Superior temporal gyrus (tissue), 1 donor: ENCODE measurements at regions not wholly inside any gene's neighbourhood (a gene's known extent, or its start where the extent isn't known, plus 50 kb on each side); places are given as distances from the start of the nearest gene placed in this dataset.

Experiments used
- DNase-seq: peaks from one replicate; pipeline ENCODE4 v3.0.0-alpha.2; 2016; ENCODE audit errors: extremely low spot score

DNA sequence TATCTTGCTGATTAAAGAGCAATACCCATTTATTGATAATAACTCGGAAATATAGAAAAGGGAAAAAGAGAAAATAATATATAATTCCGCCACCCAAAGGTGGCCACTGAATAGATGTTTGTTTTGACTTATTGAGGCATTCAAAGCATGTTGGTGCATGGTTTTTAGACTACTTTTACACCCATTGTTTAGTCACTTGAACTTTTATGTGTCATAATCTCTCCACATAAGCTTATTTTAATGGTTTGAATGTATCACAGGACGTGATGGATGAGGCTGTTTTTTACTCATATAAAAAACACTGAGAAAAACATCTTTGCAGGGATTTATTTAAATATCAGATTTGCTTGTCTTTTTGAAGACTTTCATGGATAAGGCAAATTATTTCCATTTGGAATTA is 120.4 kb downstream of the ACKR3 start:
- no peak for DNase-seq

DNA sequence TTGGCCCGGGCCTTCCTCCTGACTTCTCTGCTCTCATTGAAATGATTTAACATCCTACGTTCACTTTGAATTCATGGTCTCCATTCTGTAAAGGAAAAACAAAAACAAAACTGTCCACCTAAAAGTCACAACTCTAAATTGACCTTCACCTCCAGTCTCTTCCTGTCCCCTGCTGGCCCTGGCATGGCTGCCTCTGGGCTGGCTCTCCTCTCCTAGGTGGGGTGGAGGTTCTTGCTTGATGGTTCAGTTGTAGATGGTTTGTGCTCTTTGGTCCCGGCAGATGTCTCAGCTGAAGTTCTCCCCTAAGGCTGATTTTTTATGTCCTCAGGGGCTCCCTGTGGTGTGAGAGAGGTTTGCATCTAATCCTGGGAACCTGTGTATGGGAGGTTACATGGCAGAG is 121.1 kb downstream of the ACKR3 start:
- DNase-seq, result no peak

DNA sequence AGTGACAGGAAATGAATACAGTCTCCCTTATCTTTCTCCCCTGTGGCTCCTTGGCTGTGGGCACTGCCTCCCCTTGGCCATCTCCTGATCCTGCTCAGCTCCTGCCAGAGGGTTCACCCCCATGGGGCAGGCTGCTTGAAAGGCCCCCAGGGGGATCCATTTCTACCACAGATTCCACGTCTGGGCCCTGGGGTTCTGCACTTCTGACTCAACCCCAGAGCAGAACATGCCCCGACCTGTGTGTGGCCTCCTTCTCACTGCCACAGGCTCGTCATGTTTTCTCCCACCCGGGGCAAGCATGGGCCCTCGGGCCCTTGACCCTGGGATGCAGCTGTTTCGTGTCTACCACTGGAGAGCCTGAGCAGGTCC is 122.2 kb downstream of the ACKR3 start:
- DNase-seq, result no peak

DNA sequence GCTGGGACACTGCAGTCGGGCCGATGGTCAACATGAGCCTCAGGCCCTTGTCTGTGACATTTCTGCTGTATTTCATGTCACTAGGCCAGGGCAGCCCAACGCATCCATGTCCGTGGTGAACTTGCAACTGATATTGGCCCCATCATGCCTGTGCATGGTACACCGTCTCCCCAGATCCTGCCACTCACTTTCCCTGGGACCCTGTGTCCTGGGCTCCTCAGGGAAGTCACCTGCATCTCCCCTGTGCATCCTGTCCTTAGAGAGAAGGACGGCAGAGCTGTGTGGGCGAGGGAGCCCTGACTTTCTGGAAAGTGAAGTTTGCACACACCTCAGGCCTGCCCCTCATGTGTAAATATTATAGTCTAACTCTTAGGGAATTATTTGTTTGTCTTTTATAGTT is 123.3 kb downstream of the ACKR3 start:
- no peak for DNase-seq

DNA sequence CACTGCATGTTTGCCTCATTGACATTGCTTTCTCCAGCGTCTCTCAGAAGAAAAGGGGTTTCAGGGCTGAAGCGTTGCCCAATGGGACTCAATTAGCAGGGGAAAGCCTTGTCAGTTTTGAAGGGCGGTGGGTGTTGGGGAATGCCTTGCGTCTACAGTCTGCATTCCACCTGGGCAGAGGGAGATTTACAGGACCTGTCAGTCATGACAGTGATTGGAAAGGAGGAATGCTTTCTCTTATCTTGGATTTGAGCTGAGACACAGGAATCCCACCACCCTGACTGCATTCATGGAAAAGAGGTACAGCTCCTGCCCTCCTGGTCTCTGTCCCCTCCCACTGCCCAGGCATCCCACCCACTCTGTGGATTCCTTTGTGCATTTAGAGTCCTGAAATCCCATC is 123.9 kb downstream of the ACKR3 start:
- DNase-seq, result no peak

DNA sequence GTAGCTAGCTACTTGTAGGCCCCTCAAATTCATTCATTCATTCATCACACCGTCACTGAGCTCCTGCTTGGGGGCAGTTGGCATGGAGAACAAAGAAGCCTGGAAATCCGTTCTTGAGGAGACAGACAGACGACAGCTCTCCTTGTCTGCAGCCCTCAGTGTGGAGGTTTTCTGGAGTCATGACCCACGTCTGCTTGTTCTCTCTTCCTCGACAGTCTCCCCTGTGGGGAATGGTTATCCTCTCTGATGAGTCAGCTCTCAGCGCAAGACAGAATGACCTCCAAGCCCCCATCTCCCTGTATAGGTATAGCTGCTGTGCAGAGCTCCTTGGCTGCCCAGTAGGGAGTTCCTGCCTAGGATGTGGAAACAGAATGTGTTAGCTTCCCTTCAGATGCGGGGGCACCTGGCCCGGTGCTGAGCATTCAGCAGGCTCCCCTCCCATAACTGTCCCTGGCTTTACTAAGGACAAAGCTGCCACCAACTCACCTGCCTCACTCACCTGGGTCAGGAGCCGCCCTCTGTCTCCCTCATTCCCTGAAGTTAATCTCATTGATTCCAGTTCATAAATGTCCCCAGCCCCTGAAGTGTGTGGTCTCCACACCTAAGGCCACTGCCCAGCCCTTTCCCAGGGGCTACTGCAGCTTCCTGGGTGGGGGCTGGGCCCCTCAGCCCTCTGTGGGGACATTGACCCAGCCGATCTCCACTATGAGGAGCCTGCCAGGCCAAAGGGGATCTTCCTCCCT is 124.7 kb downstream of the ACKR3 start:
- no peak for DNase-seq

DNA sequence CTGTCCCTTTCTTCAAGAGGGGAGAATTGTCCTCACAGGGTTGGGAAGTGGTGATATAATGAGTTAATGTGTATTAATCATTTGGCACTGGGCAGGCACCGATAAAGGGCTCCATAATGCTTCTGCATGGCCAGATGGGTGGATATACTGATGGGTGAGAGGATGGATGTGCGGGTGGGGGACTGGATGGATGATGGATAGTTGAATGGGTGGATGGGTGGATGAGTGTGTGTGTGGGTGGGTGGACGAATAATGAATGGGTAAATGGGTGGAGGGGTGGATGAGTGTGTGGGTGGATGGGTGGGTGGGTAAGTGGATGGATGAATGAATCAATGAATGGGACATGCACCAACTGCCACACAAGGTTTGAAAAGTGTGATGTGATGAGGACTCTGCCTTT is 127.2 kb downstream of the ACKR3 start:
- DNase-seq, result no peak

DNA sequence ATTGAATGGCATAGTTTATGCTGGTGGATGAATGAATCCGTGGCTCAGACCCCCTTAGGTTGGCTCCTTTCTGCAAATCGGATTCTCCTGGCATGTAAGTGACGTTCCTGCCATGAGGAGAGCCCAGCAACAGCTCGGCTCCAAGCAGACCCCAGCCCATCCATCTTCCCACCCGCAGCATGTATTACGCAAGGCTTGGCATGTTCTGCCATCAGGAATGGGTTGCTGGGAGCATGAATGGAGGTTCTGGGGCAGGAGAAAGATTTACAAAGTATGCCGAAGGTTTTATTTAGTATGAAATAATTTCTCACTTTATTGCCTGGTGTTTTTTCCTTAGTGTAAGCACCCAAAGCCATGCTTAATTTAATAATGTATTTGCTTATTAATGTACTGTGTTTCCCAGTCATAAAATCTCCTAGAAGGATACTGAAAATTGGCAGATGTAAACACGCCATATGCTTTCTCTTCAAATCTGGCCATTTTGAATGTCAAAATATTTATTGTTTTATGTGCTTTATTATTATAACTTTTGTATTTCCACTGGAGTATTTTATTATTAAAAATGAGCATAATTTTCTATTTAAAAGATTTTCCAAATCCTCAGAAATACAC is 128.5 kb downstream of the ACKR3 start:
- no peak for DNase-seq

DNA sequence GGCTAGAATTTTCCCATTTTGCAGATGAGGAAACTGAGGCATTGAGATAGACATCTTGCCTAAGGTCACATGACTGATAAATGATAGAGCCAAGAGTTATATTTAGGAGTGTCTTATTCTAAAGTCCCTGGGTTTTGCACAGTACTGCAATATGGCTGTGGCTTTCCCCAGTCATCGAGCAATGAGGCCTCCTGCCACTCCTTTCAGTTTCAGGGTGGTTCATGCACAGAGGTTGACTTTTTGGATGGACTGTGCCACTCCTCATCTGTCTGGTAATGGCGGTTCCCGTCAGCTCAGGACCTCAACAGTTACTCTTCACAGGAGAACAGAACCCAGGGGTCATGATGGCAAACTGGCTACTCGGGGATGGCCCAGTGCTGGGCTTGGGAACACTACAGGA is 131.1 kb downstream of the ACKR3 start:
- no peak for DNase-seq

DNA sequence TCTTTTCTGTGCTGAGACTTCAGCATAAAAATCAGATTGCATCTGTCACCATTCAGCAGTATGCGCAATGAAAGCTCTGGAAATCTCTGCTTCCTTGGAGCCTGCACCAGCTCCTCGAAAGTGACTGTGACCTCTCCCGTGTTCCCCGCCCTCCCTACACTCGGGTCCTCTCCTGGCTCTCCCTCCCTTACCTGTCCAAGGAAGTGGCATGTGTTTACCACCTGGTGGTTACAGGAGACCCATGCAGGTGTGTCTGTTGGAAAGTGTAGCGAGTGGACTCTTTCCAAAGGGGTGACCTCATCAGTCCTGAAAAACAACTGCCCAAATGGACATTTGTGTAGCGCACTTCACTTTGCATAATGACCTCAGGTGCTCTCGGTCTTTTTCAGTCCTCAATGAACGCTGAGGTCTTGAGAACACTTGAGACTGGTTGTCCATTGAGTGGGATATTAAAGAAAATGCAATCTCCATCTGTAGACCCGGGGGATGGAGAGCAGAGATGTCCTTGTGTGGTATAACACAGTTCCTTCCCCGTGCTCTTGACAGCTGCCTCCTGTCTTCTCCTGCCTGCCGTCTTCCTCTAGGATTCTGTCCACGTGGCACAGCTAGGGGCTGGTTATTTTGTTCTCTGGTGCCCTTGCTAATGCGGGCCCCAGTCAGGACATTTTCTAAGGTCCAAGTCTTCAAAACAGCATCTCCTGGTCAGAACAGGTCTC is 133.2 kb downstream of the ACKR3 start:
- DNase-seq, result no peak

DNA sequence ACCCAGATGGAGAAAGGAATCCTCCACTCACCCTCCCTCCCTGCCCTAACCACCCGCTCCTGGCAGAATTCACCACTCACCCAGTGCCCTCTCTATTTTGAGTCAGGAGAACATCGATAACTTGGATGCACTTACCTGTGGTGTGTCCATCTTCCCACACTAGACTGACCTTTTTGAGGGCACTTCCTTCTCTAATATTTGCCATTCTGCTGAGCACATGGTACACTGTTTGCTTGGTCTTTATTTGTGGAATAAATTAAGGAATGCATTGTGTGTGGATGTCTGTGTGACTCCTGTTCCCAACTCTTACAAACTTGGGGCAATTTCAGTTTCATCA is 133.7 kb downstream of the ACKR3 start:
- DNase-seq, result no peak

DNA sequence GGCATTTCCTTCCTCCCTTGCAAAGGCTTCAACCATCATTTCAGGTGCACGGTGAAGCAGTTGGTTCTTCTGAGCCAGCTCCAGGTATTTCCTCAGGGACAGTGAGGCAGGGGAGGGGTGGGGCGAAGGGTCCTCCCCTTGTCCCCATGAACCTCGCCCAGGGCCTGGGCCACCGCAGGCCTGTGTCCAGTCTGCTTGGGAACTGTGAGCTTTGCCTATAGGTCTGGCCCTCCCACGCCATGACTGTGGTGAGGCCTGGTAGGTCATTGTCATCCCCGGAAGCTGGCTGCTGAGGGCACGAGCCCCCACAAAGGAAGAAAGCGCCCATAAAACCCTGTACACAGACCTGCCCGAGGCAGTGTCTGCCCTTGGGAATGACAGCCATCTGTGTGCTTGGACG is 134.3 kb downstream of the ACKR3 start:
- DNase-seq, result no peak

DNA sequence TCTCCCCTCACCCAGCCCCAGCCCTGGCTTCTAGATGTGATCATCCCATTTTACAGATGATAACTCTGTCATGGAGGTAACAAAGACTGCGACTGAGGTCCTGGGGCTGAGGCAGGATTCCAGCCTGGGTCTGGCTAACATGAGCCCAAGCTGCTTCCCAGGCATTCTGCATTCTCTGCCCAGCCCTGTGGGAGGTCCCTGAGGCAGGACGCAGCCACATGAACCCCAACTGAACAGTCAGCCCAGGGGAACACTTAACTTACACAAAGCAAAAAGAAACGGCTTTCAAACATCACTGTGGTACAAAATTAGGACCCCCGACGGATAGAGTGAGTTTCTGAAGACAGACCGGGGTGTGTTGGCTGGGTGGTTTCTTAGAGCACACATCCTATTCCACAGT is 135.3 kb downstream of the ACKR3 start:
- DNase-seq, result no peak

DNA sequence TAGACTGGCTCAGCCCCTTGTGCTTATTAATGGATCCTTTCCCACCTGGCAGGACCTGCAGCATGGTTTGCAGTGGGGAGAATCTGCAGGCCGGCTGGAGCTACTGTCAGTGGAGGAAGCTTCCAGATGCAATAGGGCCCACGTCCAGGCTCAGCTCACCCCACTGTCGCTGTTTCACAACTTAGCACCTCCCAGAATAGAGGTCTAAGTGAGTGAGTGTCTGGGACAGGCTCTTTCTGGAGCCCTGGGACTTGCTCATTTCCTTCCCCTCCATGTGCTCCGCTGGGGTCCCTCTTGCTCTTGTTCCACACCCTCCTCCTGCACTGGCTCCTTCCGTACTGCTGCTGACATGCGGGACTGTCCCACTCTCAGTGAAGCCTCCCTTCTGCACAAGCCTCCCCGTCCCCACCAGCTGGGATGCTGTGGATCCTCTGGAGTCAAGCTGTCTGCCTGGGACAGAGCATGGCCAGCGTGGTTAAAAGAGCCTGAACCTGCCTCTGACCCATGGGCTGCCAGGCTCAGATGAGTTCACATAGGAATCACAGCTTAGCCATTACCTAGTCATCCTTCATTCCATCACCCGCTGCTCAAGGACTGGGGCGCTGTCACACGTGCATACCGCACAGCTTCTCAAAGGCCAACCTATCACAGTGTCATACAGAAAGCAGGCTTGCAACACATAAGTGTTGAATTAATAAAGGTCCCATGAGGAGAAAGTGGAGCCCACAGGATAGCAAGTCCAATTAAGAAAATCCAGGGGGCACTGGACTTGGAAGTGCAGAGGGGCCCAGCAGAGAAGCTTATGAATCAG is 135.9 kb downstream of the ACKR3 start:
- no peak for DNase-seq

DNA sequence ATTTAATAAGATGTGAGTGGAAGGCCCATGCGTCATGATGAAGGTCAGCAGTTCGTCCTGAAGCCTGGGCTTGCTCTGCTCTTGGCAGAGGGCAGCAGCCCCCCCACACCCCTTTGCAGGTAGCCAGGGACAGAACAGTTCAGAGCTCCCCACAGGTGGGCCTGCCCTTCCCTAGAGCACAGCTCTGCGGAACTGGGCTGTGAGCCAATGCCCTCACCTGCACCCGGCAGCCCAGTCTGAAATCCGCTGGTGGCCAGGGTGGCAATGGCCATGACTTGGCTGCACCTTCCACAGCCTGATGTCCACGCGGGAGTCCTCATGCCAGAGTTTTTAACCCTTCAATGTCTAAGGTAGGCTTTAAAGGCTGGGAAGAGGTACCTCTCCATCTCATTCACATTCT is 136.7 kb downstream of the ACKR3 start:
- no peak for DNase-seq

DNA sequence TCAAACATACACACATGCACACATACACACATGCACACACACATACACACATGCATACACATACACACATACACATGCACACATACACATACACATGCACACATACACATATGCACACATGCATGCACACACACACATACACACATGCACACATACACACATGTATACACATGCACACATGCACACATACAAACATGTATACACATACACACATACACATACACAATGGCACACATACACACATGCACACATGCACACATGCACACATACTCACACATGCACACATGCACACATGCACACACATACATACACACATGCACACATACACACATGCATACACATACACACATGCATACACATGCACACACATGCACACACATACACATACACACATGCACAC is 137.2 kb downstream of the ACKR3 start:
- DNase-seq, result no peak

DNA sequence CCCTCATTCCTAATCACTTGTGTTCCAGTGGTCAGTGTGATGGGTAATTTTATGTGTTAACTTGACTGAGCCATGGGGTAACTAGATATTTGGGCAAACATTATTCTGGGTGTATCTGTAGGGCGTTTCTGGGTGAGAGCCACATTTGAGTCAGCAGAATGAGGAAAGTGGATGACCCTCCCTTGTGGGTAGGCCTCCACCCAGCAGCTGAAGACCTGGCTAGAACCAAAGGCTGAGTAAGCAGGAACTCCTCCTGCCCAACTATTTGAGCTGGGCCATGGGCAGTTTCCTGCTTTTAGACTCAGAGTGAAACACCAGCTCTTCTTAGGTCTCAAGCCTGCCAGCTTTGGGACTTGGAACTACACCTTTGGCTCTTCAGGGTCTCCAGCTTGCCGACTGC is 141.8 kb downstream of the ACKR3 start:
- DNase-seq, result no peak

DNA sequence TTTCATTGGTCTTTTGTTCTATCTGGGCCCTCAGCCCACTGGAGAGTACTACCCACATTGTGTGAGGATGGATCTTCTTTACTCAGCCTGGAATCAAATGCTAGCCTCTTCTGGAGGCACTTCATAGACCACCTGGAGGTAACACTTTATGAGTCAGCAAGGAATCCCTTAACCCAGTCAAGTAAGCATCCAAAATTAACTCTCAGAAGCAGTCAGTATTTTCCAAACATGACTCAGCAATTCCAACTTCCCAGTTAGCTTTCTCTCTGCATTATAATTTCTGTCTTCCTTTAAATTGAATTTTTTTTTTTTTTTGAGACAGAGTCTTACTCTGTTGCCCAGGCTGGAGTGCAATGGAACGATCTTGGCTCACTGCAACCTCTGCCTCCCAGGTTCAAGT is 142.7 kb downstream of the ACKR3 start:
- no peak for DNase-seq

DNA sequence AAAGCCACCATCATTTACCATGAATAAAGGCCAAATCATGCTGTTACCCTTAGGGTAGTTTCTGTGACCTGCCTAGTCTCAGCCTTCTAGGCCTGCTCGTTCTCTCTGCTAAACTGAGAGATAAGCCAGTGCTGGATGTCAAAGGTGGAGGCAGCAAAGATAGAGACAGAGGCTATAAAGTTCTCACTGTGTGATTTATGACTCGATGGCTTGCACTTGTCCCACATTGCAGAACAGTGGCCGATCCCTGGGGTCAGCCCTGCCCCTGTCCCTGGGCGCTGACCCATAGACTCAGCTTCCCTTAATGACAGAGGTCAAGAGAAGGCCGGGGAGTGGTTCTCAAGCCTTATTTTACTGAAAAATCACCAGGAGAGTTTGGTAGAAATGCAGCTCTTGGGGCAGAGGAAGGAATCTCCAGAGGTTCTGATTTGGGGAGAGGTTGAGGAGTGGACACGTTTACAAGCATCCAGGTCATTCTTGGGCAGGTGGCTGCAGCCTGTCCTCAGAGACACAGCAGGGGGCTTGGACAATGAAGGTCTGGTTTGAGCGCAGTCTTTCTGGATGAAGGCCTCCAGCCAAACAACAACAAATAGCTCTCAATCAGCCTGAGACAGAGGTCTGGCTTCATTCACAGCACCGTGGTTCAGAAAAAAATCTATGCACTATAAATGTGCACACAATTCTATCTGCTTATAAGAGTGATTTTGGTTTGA is 143.5 kb downstream of the ACKR3 start:
- DNase-seq, result no peak

DNA sequence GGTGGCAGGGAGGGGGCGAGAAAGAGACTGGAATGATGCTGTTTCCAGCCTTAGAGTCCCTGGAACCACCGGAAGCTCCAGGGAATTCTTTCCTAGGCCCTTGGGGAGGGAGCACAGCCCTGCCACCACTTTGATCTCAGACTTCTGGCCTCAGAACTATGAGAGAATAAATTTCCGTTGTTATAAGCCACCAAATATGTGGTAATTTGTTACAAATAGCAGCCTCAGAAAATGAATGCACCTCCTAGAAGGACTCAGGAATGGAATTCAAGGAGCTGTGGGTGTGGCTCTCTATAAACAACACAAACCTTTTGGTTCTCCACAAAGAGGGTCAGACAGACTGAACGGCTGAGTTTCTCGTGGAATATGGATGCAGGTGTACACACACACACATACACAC is 144.5 kb downstream of the ACKR3 start:
- no peak for DNase-seq

DNA sequence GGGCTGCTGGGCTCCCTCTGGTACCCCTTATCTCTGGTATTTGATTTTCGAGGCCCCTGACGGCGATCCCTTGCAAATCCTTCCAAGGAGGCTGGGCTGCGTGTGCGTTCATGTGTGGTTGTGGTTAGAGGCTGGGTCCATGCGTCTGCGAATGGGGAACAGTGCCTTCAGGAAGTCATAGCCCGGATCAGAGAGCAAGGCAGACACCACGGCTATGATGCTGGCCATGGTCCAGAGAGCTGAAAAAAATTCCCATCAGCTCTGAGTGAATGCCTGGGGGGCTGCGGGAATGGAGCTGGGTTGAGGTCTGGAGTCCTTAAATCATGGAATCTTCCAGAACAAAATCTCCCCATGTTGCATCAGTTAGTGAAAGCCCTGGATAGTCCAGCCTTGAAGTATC is 145.5 kb downstream of the ACKR3 start:
- DNase-seq, result no peak

DNA sequence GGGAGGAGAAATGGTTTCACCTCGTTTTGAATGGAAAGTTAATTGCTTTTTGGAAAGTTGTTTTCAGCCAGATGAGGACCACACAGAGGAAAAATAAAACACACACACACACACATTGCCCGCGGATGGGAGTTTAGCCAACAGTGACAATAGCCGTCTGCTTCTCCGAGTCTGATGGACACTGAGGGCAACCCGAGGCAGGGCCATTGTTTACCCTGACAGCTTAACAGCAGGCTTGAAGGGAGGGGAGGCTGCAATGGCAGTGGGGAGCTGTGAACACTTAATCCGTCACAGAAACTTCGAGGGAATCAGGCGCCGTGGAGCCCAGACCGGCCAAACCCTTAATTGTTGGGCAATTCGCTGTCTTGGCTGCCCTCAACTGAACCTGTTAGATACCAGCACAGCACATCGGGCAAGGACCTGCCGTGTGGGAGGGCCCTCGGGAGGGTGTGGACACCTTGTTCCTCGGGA is 145.9 kb downstream of the ACKR3 start:
- DNase-seq, result peak; percentile 27
